Tibial nerve (tissue), 4 donors: ENCODE measurements at regions not wholly inside any gene's neighbourhood (a gene's known extent, or its start where the extent isn't known, plus 50 kb on each side); places are given as distances from the start of the nearest gene placed in this dataset.

Experiments used
- DNase-seq, 2 donors: peaks; one replicate each; pipeline ENCODE4 v3.0.0-alpha.2; 2019; ENCODE audit warnings: low spot score in 2 of 2
- H3K27ac ChIP-seq, 4 donors: fragments of 200-600 bp; sonication (generic) in 3 of 4; one replicate each; pipeline ENCODE4 v1.5.1; 2017 to 2019; ENCODE audit warnings: mild to moderate bottlenecking in 1 of 4
- H3K27me3 ChIP-seq, 2 donors: fragments of 200-600 bp; sonication (generic) in 1 of 2; one replicate each; pipeline versions ENCODE4 v1.5.1 to v1.6.0; 2017 to 2019
- H3K36me3 ChIP-seq, 3 donors: fragments of 200-600 bp; sonication (generic); one replicate each; pipeline ENCODE4 v1.5.1; 2018 to 2019
- H3K4me1 ChIP-seq, 4 donors: fragments of 200-600 bp; sonication (generic) in 3 of 4; one replicate each; pipeline ENCODE4 v1.5.1; 2017 to 2019
- H3K4me3 ChIP-seq, 4 donors: fragments of 200-600 bp; sonication (generic) in 3 of 4; one replicate each; pipeline ENCODE4 v1.5.1; 2017 to 2019; ENCODE audit warnings: mild to moderate bottlenecking in 1 of 4, moderate library complexity in 1 of 4
- H3K9me3 ChIP-seq, 4 donors: fragments of 200-600 bp; sonication (generic) in 3 of 4; one replicate each; pipeline ENCODE4 v1.5.1; 2017 to 2019
- CTCF ChIP-seq, 5 experiments: fragments of 200-600 bp in 3 of 5; fragments of 450-650 bp in 2 of 5; sonication (generic) in 3 of 5; IDR thresholded peaks; one replicate each; pipeline ENCODE4 v1.5.1; 2016 to 2019; ENCODE audit warnings: antibody characterized with exemption in 5 of 5, mild to moderate bottlenecking in 3 of 5, moderate library complexity in 2 of 5
- EP300 ChIP-seq, 2 donors: sonication (generic); formaldehyde crosslinking; IDR thresholded peaks; one replicate each; pipeline ENCODE4 v1.6.1; 2017; ENCODE audit warnings: antibody characterized with exemption in 2 of 2, mild to moderate bottlenecking in 1 of 2
- POLR2A ChIP-seq, 2 donors: fragments of 450-650 bp; IDR thresholded peaks; one replicate each; pipeline ENCODE4 v1.6.1; 2017; ENCODE audit warnings: antibody characterized with exemption in 2 of 2, mild to moderate bottlenecking in 2 of 2, moderate library complexity in 2 of 2
- WGBS, 2 donors: methylation state at CpG; one replicate each; pipeline ENCODE4 v1.1.5; 2018; 5-methylcytosine and 5-hydroxymethylcytosine counted together

GRCh38 chr13:32940601-32941000 lies 75.6 kb upstream of the KL start:
- Histone ChIP-seq H3K27me3 (no peaks in the 10 kb centered on the region), H3K4me1 (peaks cover 0 to 9% (median 3%) of the 10 kb centered on the region in 4 donors), H3K4me3 (no peak overlapping the region), H3K36me3 (no peaks in the 10 kb centered on the region), H3K9me3 (no peaks in the 10 kb centered on the region), H3K27ac (peak overlapping the region in 1 of 4 donors; percentile 16)
- DNase-seq, result peak in 1 of 2 donors; percentile 6
- WGBS, 2 donors, result 14 to 18% methylated on average over 4 of the region's 4 CpGs
- TF ChIP-seq POLR2A (IDR thresholded peaks at IDR 0.05) (no peak), EP300 (IDR thresholded peaks at IDR 0.05) (no peak), CTCF (IDR thresholded peaks at IDR 0.05) (no peak)

GRCh38 chr13:32941368-32941767 lies 74.9 kb upstream of the KL start:
- TF ChIP-seq EP300 (IDR thresholded peaks at IDR 0.05), result no peak
- no peak for TF ChIP-seq POLR2A (IDR thresholded peaks at IDR 0.05)
- no peak for TF ChIP-seq CTCF (IDR thresholded peaks at IDR 0.05)
- no peak for DNase-seq
- Histone ChIP-seq H3K27me3 (no peaks in the 10 kb centered on the region), H3K36me3 (no peaks in the 10 kb centered on the region), H3K9me3 (peaks cover 0 to 7% (median 0%) of the 10 kb centered on the region in 4 donors), H3K4me3 (no peak overlapping the region), H3K27ac (no peak overlapping the region), H3K4me1 (peaks cover 0 to 9% (median 3%) of the 10 kb centered on the region in 4 donors)
- 84 to 87% methylated on average over 3 of the region's 3 CpGs for WGBS, 2 donors

GRCh38 chr13:32946558-32946957 lies 69.7 kb upstream of the KL start:
- whole genome bisulfite sequencing, 2 donors, result 91 to 94% methylated on average over 5 of the region's 5 CpGs
- Histone ChIP-seq H3K27me3 (no peaks in the 10 kb centered on the region), H3K27ac (no peak overlapping the region), H3K9me3 (peaks cover 0 to 10% (median 0%) of the 10 kb centered on the region in 4 donors), H3K36me3 (no peaks in the 10 kb centered on the region), H3K4me1 (no peaks in the 10 kb centered on the region), H3K4me3 (no peak overlapping the region)
- no peak for DNase-seq
- no peak for TF ChIP-seq CTCF (IDR thresholded peaks at IDR 0.05)
- TF ChIP-seq EP300 (IDR thresholded peaks at IDR 0.05), result no peak
- no peak for TF ChIP-seq POLR2A (IDR thresholded peaks at IDR 0.05)

- DNase-seq, result no peak
- Histone ChIP-seq H3K4me3 (no peak overlapping the region), H3K27ac (no peak overlapping the region), H3K4me1 (no peaks in the 10 kb centered on the region), H3K9me3 (peaks cover 0 to 10% (median 0%) of the 10 kb centered on the region in 4 donors), H3K36me3 (no peaks in the 10 kb centered on the region), H3K27me3 (no peaks in the 10 kb centered on the region)
- WGBS, 2 donors, result 82% methylated on average over 8 of the region's 8 CpGs
- TF ChIP-seq POLR2A (IDR thresholded peaks at IDR 0.05), result no peak
- TF ChIP-seq EP300 (IDR thresholded peaks at IDR 0.05), result no peak
- TF ChIP-seq CTCF (IDR thresholded peaks at IDR 0.05), result no peak
These were observed 68.6 kb upstream of the KL start for GRCh38 chr13:32947411-32948276.

GRCh38 chr13:32949820-32950219 lies 66.4 kb upstream of the KL start:
- H3K4me3 ChIP-seq, result no peak overlapping the region
- no peak for TF ChIP-seq EP300 (IDR thresholded peaks at IDR 0.05)
- TF ChIP-seq CTCF (IDR thresholded peaks at IDR 0.05), result no peak
- no peak for TF ChIP-seq POLR2A (IDR thresholded peaks at IDR 0.05)
- no peaks in the 10 kb centered on the region for H3K36me3 ChIP-seq
- DNase-seq, result no peak
- 49 to 53% methylated on average over 2 of the region's 2 CpGs for WGBS, 2 donors
- no peaks in the 10 kb centered on the region for H3K27me3 ChIP-seq
- H3K9me3 ChIP-seq, result peaks cover 0 to 10% (median 0%) of the 10 kb centered on the region in 4 donors
- H3K4me1 ChIP-seq, result no peaks in the 10 kb centered on the region
- H3K27ac ChIP-seq, result no peak overlapping the region
